GM21825 (cell line): ENCODE measurements at regions not wholly inside any gene's neighbourhood (a gene's known extent, or its start where the extent isn't known, plus 50 kb on each side); places are given as distances from the start of the nearest gene placed in this dataset.

Experiments used
- ATAC-seq: cut with Tn5 transposase; IDR thresholded peaks from one replicate; pipeline ENCODE4 v1.9.1; 2021; ENCODE audit warnings: mild to moderate bottlenecking, moderate library complexity; ENCODE audit not compliant: unreplicated experiment

GRCh38 chr7:79732535-79732934 lies 279.1 kb upstream of the MAGI2 start:
- ATAC-seq = no peak

- ATAC-seq = no peak
Measured at GRCh38 chr7:79730971-79731370, 277.5 kb upstream of the MAGI2 start.

- no peak for ATAC-seq
Measured at GRCh38 chr7:79723833-79724618, 270.6 kb upstream of the MAGI2 start.

GRCh38 chr7:79722217-79722616 lies 268.8 kb upstream of the MAGI2 start:
- no peak for ATAC-seq

GRCh38 chr7:79719216-79719615 lies 265.7 kb upstream of the MAGI2 start:
- no peak for ATAC-seq

GRCh38 chr7:79716329-79716728 lies 262.9 kb upstream of the MAGI2 start:
- no peak for ATAC-seq

- ATAC-seq = no peak
Measured at GRCh38 chr7:79714081-79714480, 260.6 kb upstream of the MAGI2 start.

- ATAC-seq = no peak
Measured at GRCh38 chr7:79713276-79713675, 259.8 kb upstream of the MAGI2 start.

- no peak for ATAC-seq
Measured at GRCh38 chr7:79711660-79712059, 258.2 kb upstream of the MAGI2 start.

- no peak for ATAC-seq
Measured at GRCh38 chr7:79709574-79710409, 256.3 kb upstream of the MAGI2 start.

- no peak for ATAC-seq
Measured at GRCh38 chr7:79702116-79702515, 248.6 kb upstream of the MAGI2 start.

GRCh38 chr7:79692015-79692414 lies 238.5 kb upstream of the MAGI2 start:
- no peak for ATAC-seq

GRCh38 chr7:79691074-79691473 lies 237.6 kb upstream of the MAGI2 start:
- ATAC-seq = no peak

- no peak for ATAC-seq
Measured at GRCh38 chr7:79684384-79684783, 230.9 kb upstream of the MAGI2 start.

GRCh38 chr7:79683916-79684315 lies 230.4 kb upstream of the MAGI2 start:
- no peak for ATAC-seq

GRCh38 chr7:79683185-79683890 lies 229.9 kb upstream of the MAGI2 start:
- ATAC-seq = no peak

GRCh38 chr7:79681454-79681853 lies 228.0 kb upstream of the MAGI2 start:
- no peak for ATAC-seq

- ATAC-seq = no peak
Measured at GRCh38 chr7:79673969-79674368, 220.5 kb upstream of the MAGI2 start.

- ATAC-seq = no peak
Measured at GRCh38 chr7:79673421-79673820, 220.0 kb upstream of the MAGI2 start.

GRCh38 chr7:79668292-79668691 lies 214.8 kb upstream of the MAGI2 start:
- ATAC-seq = no peak

- no peak for ATAC-seq
Measured at GRCh38 chr7:79666472-79666871, 213.0 kb upstream of the MAGI2 start.
